HCT116 (cell line): ENCODE measurements at regions not wholly inside any gene's neighbourhood (a gene's known extent, or its start where the extent isn't known, plus 50 kb on each side); places are given as distances from the start of the nearest gene placed in this dataset.

Experiments used
- ATAC-seq: fragments of 200-7000 bp; cut with Tn5 transposase; 2 replicates; pipeline ENCODE4 v1.9.1; 2020; ENCODE audit warnings: mild to moderate bottlenecking, moderate library complexity
- BruUV-seq: library from RNA; stranded (reverse); fragments of 400-500 nt; replicated peaks from 2 replicates; lab custom pipeline; 2021; lab: Mats Ljungman, UMichigan
- CTCF ChIA-PET: fragments of 300-600 bp; sonication (Branson Sonifier 250); formaldehyde crosslinking; loops from one replicate; lab custom pipeline; 2021; ENCODE audit warnings: antibody characterized with exemption; lab: Charles Lee
- POLR2A ChIA-PET: fragments of 300-600, 350-600 bp; sonication (Branson Sonifier 250); formaldehyde crosslinking; loops from one replicate; lab custom pipeline; 2021; ENCODE audit warnings: antibody characterized with exemption; lab: Charles Lee
- RAD21 ChIA-PET, 2 experiments: fragments of 300-600 bp; sonication (Branson Sonifier 250); formaldehyde crosslinking; loops; one replicate each; lab custom pipeline; 2023; ENCODE audit warnings: low total read pairs in 2 of 2; ENCODE audit not compliant: uncharacterized antibody in 2 of 2, unreplicated experiment in 2 of 2, low non-redundant PET in 1 of 2; lab: Charles Lee
- DNase-seq: peaks from one replicate; pipeline ENCODE4 v3.0.0-alpha.2; 2010; ENCODE audit warnings: low read depth, low spot score
- H2AFZ ChIP-seq: fragments of 200-600 bp; shearing (Covaris generic), sonication (generic); 2 replicates; pipeline ENCODE4 v1.6.1; 2017; ENCODE audit warnings: low read depth, mixed run types, mixed read lengths, antibody characterized with exemption, low read length; ENCODE audit not compliant: poor library complexity, severe bottlenecking
- H3K27ac ChIP-seq: 2 replicates; pipeline ENCODE4 v1.5.1; 2012; ENCODE audit warnings: low read depth, low read length
- H3K27me3 ChIP-seq: fragments of 200-600 bp; sonication (generic); 2 replicates; pipeline ENCODE4 v1.6.1; 2016; ENCODE audit warnings: mixed run types, low read length, mixed read lengths; ENCODE audit not compliant: insufficient read depth
- H3K36me3 ChIP-seq, 2 experiments: fragments of 200-500 bp in 1 of 2; fragments of 200-600 bp in 1 of 2; sonication (Bioruptor generic) in 1 of 2; sonication (generic) in 1 of 2; 2 replicates each; pipeline versions ENCODE4 v1.5.1 to v1.6.1; 2014 to 2016; ENCODE audit warnings: low read length in 2 of 2, inconsistent platforms in 1 of 2, mixed read lengths in 1 of 2, mixed run types in 1 of 2; ENCODE audit not compliant: insufficient read depth in 2 of 2, control insufficient read depth in 1 of 2
- H3K4me1 ChIP-seq, 2 experiments: fragments of 200-600 bp in 1 of 2; sonication (generic) in 1 of 2; 2 replicates each; pipeline versions ENCODE4 v1.5.1 to v1.6.1; 2012 to 2017; ENCODE audit warnings: low read length in 2 of 2, inconsistent platforms in 1 of 2, mild to moderate bottlenecking in 1 of 2, mixed read lengths in 1 of 2, mixed run types in 1 of 2, moderate library complexity in 1 of 2; ENCODE audit not compliant: insufficient read depth in 2 of 2, control insufficient read depth in 1 of 2
- H3K4me2 ChIP-seq: fragments of 200-600 bp; sonication (generic); 2 replicates; pipeline ENCODE4 v1.6.1; 2017; ENCODE audit warnings: mixed run types, low read length, mixed read lengths
- H3K4me3 ChIP-seq, 2 experiments: fragments of 200-600 bp in 1 of 2; sonication (generic) in 1 of 2; replicated peaks in 1 of 2; 2 replicates each; pipeline ENCODE4 v1.5.1; 2011 to 2016; ENCODE audit warnings: low read length in 2 of 2, control low read depth in 1 of 2, low read depth in 1 of 2, mild to moderate bottlenecking in 1 of 2, mixed read lengths in 1 of 2, mixed run types in 1 of 2
- H3K79me2 ChIP-seq: fragments of 200-600 bp; sonication (generic); 2 replicates; pipeline ENCODE4 v1.6.1; 2017; ENCODE audit warnings: mild to moderate bottlenecking, mixed run types, low read length, moderate library complexity, mixed read lengths; ENCODE audit not compliant: insufficient read depth
- H3K9ac ChIP-seq: fragments of 200-600 bp; sonication (generic); 2 replicates; pipeline ENCODE4 v1.6.1; 2016; ENCODE audit warnings: low read length, mixed read lengths
- H3K9me2 ChIP-seq: fragments of 200-600 bp; sonication (generic), shearing (Covaris generic); 2 replicates; pipeline ENCODE4 v1.6.1; 2017; ENCODE audit warnings: mixed run types, mild to moderate bottlenecking, moderate library complexity; ENCODE audit not compliant: insufficient read depth
- H3K9me3 ChIP-seq, 2 experiments: fragments of 200-500 bp in 1 of 2; fragments of 200-600 bp in 1 of 2; sonication (Bioruptor generic) in 1 of 2; sonication (generic) in 1 of 2; 2 replicates each; pipeline ENCODE4 v1.6.1; 2014 to 2017; ENCODE audit warnings: low read length in 2 of 2, mixed read lengths in 2 of 2, inconsistent platforms in 1 of 2, low read depth in 1 of 2, mild to moderate bottlenecking in 1 of 2, mixed run types in 1 of 2, moderate library complexity in 1 of 2; ENCODE audit not compliant: control insufficient read depth in 1 of 2, insufficient read depth in 1 of 2
- H4K20me1 ChIP-seq: fragments of 200-600 bp; sonication (generic), shearing (Covaris generic); 2 replicates; pipeline ENCODE4 v1.6.1; 2017; ENCODE audit warnings: mixed run types, mild to moderate bottlenecking, moderate library complexity; ENCODE audit not compliant: insufficient read depth
- CBX3 ChIP-seq: IDR thresholded peaks from 2 replicates; pipeline ENCODE4 v1.6.1; 2012; ENCODE audit warnings: low read depth
- CEBPB ChIP-seq: IDR thresholded peaks from 2 replicates; pipeline ENCODE4 v1.6.1; 2012; ENCODE audit warnings: low read depth
- EGR1 ChIP-seq: IDR thresholded peaks from 2 replicates; pipeline ENCODE4 v1.6.1; 2012; ENCODE audit warnings: low read depth
- ELF1 ChIP-seq: IDR thresholded peaks from 2 replicates; pipeline ENCODE4 v1.6.1; 2012; ENCODE audit warnings: low read depth, borderline replicate concordance
- EZH2 ChIP-seq: fragments of 200-600 bp; sonication (generic); IDR thresholded peaks from 2 replicates; pipeline ENCODE4 v1.6.1; 2017; ENCODE audit warnings: antibody characterized with exemption, mixed run types
- EZH2phosphoT487 ChIP-seq: fragments of 200-600 bp; IDR thresholded peaks from 2 replicates; pipeline ENCODE4 v1.6.1; 2018; ENCODE audit warnings: antibody characterized with exemption, borderline replicate concordance
- FOSL1 ChIP-seq: IDR thresholded peaks from 2 replicates; pipeline ENCODE4 v1.6.1; 2012; ENCODE audit warnings: low read depth
- JUND ChIP-seq: IDR thresholded peaks from 2 replicates; pipeline ENCODE4 v1.6.1; 2012
- POLR2AphosphoS5 ChIP-seq: IDR thresholded peaks from 2 replicates; pipeline ENCODE4 v1.6.1; 2011; ENCODE audit warnings: mild to moderate bottlenecking, low read depth, low read length, moderate library complexity
- SIN3A ChIP-seq: IDR thresholded peaks from 2 replicates; pipeline ENCODE4 v1.6.1; 2012; ENCODE audit warnings: low read depth
- SP1 ChIP-seq: IDR thresholded peaks from 2 replicates; pipeline ENCODE4 v1.6.1; 2012; ENCODE audit warnings: low read depth
- SRF ChIP-seq: IDR thresholded peaks from 2 replicates; pipeline ENCODE4 v1.6.1; 2012; ENCODE audit warnings: low read depth
- ZBTB33 ChIP-seq: IDR thresholded peaks from 2 replicates; pipeline ENCODE4 v1.6.1; 2011; ENCODE audit warnings: mild to moderate bottlenecking, low read length, moderate library complexity; ENCODE audit not compliant: insufficient replicate concordance; ENCODE audit errors: extremely low read depth
- ZFX ChIP-seq: fragments of 450-650 bp; IDR thresholded peaks from 2 replicates; pipeline ENCODE4 v1.6.1; 2017
- ZNF274 ChIP-seq: fragments of 200-500 bp; sonication (Bioruptor generic); IDR thresholded peaks from 2 replicates; pipeline ENCODE4 v1.6.1; 2014; ENCODE audit warnings: mild to moderate bottlenecking, low read depth, low read length, inconsistent platforms
- intact Hi-C: fragments of 100-400 bp; cut with micrococcal nuclease; formaldehyde crosslinking; loops from 2 replicates; pipeline ENCODE4 v1.10.0; 2022
- TF ChIP-seq, protein P1 (sequence below): IDR thresholded peaks from 2 replicates; pipeline ENCODE4 v1.6.1; 2012
- TF ChIP-seq, protein P2 (sequence below): IDR thresholded peaks from 2 replicates; pipeline ENCODE4 v1.6.1; 2012; ENCODE audit warnings: low read depth
- TF ChIP-seq, protein P3 (sequence below): IDR thresholded peaks from 2 replicates; pipeline ENCODE4 v1.6.1; 2012

- no peak overlapping the region for H3K4me3 ChIP-seq
- no peak overlapping the region for H2AFZ ChIP-seq
- RAD21 ChIA-PET, result no interaction called here
- CTCF ChIA-PET, result interaction anchor here (2.4 kb wide), 1 partner anchor 8 kb away, joined by 5 read pairs; no protein-coding TSS in a partner anchor
- H3K9me3 ChIP-seq, result no peaks in the 10 kb centered on the region
- TF ChIP-seq SIN3A, result no peak
- TF ChIP-seq, protein P1, sequence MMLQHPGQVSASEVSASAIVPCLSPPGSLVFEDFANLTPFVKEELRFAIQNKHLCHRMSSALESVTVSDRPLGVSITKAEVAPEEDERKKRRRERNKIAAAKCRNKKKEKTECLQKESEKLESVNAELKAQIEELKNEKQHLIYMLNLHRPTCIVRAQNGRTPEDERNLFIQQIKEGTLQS, result no peak
- TF ChIP-seq, protein P2, sequence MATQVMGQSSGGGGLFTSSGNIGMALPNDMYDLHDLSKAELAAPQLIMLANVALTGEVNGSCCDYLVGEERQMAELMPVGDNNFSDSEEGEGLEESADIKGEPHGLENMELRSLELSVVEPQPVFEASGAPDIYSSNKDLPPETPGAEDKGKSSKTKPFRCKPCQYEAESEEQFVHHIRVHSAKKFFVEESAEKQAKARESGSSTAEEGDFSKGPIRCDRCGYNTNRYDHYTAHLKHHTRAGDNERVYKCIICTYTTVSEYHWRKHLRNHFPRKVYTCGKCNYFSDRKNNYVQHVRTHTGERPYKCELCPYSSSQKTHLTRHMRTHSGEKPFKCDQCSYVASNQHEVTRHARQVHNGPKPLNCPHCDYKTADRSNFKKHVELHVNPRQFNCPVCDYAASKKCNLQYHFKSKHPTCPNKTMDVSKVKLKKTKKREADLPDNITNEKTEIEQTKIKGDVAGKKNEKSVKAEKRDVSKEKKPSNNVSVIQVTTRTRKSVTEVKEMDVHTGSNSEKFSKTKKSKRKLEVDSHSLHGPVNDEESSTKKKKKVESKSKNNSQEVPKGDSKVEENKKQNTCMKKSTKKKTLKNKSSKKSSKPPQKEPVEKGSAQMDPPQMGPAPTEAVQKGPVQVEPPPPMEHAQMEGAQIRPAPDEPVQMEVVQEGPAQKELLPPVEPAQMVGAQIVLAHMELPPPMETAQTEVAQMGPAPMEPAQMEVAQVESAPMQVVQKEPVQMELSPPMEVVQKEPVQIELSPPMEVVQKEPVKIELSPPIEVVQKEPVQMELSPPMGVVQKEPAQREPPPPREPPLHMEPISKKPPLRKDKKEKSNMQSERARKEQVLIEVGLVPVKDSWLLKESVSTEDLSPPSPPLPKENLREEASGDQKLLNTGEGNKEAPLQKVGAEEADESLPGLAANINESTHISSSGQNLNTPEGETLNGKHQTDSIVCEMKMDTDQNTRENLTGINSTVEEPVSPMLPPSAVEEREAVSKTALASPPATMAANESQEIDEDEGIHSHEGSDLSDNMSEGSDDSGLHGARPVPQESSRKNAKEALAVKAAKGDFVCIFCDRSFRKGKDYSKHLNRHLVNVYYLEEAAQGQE, result no peak
- TF ChIP-seq SP1, result no peak
- TF ChIP-seq POLR2AphosphoS5, result no peak
- no peak for TF ChIP-seq ZFX
- TF ChIP-seq JUND, result no peak
- TF ChIP-seq EGR1, result no peak
- TF ChIP-seq ZBTB33, result no peak
- no peak for TF ChIP-seq CEBPB
- no peak for TF ChIP-seq ELF1
- no peak for TF ChIP-seq EZH2
- TF ChIP-seq EZH2phosphoT487, result no peak
- TF ChIP-seq SRF, result no peak
- no peak for TF ChIP-seq CBX3
- TF ChIP-seq ZNF274, result no peak
- TF ChIP-seq, protein P3, sequence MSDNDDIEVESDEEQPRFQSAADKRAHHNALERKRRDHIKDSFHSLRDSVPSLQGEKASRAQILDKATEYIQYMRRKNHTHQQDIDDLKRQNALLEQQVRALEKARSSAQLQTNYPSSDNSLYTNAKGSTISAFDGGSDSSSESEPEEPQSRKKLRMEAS, result no peak
- no peak for TF ChIP-seq FOSL1
- intact Hi-C loops, result no loop called here
- no peak overlapping the region for H3K4me2 ChIP-seq
- no peaks in the 10 kb centered on the region for H3K27me3 ChIP-seq
- no peaks in the 10 kb centered on the region for H3K79me2 ChIP-seq
- H3K4me1 ChIP-seq, result no peaks in the 10 kb centered on the region
- H3K9me2 ChIP-seq, result no peaks in the 10 kb centered on the region
- H3K9ac ChIP-seq, result no peak overlapping the region
- DNase-seq (no peak), ATAC-seq (no peak)
- H3K27ac ChIP-seq, result no peak overlapping the region
- BruUV-seq, result no TSS peak
- POLR2A ChIA-PET, result no interaction called here
- no peaks in the 10 kb centered on the region for H4K20me1 ChIP-seq
- no peaks in the 10 kb centered on the region for H3K36me3 ChIP-seq
Measured at GRCh38 chr1:147833231-147833860, 69.2 kb upstream of the GJA8 start.
